Cardiac muscle cell (in vitro differentiated cells and primary cell): ENCODE measurements at regions not wholly inside any gene's neighbourhood (a gene's known extent, or its start where the extent isn't known, plus 50 kb on each side); places are given as distances from the start of the nearest gene placed in this dataset.
A peak's percentile ranks its signal among the peaks of the same experiment; 100 is the strongest.

Experiments
- DNase-seq, 2 donors: peaks; one replicate each; pipeline versions ENCODE4 v3.0.0 to v3.0.0-alpha.2; 2010 to 2017; ENCODE audit warnings: low read depth in 1 of 2, low spot score in 1 of 2
- H3K27ac ChIP-seq: fragments of 200-600 bp; sonication (generic); 2 replicates; pipeline ENCODE4 v1.5.1; 2016
- H3K27me3 ChIP-seq: fragments of 200-600 bp; sonication (generic); 2 replicates; pipeline ENCODE4 v1.6.0; 2016; ENCODE audit warnings: control low read depth
- H3K36me3 ChIP-seq: fragments of 200-600 bp; sonication (generic); 2 replicates; pipeline ENCODE4 v1.5.1; 2016; ENCODE audit warnings: control low read depth
- H3K4me1 ChIP-seq: fragments of 200-600 bp; sonication (generic); 2 replicates; pipeline ENCODE4 v1.8.1; 2017; ENCODE audit warnings: low read depth, mild to moderate bottlenecking, mixed run types
- H3K4me3 ChIP-seq: fragments of 200-600 bp; sonication (generic); 2 replicates; pipeline ENCODE4 v1.5.1; 2016; ENCODE audit warnings: mild to moderate bottlenecking
- H3K9me3 ChIP-seq: fragments of 200-600 bp; sonication (generic); 2 replicates; pipeline ENCODE4 v1.5.1; 2017; ENCODE audit warnings: low read depth, mild to moderate bottlenecking, control low read depth
- CTCF ChIP-seq: IDR thresholded peaks from 2 replicates; pipeline ENCODE4 v1.5.1; 2012; ENCODE audit warnings: low read depth, mild to moderate bottlenecking, low read length

GRCh38 chr12:91606662-91607377 is 424.2 kb upstream of the DCN start:
- H3K36me3 ChIP-seq = no peaks in the 10 kb centered on the region
- H3K9me3 ChIP-seq = no peaks in the 10 kb centered on the region
- no peak for TF ChIP-seq CTCF
- peaks cover 20% of the 10 kb centered on the region for H3K4me1 ChIP-seq
- H3K4me3 ChIP-seq = no peak overlapping the region
- no peak overlapping the region for H3K27ac ChIP-seq
- no peak for DNase-seq
- H3K27me3 ChIP-seq = no peaks in the 10 kb centered on the region

GRCh38 chr12:91604897-91605296 is 422.3 kb upstream of the DCN start:
- TF ChIP-seq CTCF = no peak
- Histone ChIP-seq H3K4me1 (peaks cover 20% of the 10 kb centered on the region), H3K27me3 (no peaks in the 10 kb centered on the region), H3K36me3 (no peaks in the 10 kb centered on the region), H3K27ac (no peak overlapping the region), H3K4me3 (no peak overlapping the region), H3K9me3 (no peaks in the 10 kb centered on the region)
- peak in 1 of 2 donors; percentile 3 for DNase-seq

GRCh38 chr12:91603060-91603459 is 420.4 kb upstream of the DCN start:
- H3K27ac ChIP-seq = no peak overlapping the region
- H3K27me3 ChIP-seq = no peaks in the 10 kb centered on the region
- H3K4me1 ChIP-seq = peaks cover 16% of the 10 kb centered on the region
- no peak overlapping the region for H3K4me3 ChIP-seq
- H3K9me3 ChIP-seq = no peaks in the 10 kb centered on the region
- no peaks in the 10 kb centered on the region for H3K36me3 ChIP-seq
- no peak for TF ChIP-seq CTCF
- DNase-seq = no peak

DNA sequence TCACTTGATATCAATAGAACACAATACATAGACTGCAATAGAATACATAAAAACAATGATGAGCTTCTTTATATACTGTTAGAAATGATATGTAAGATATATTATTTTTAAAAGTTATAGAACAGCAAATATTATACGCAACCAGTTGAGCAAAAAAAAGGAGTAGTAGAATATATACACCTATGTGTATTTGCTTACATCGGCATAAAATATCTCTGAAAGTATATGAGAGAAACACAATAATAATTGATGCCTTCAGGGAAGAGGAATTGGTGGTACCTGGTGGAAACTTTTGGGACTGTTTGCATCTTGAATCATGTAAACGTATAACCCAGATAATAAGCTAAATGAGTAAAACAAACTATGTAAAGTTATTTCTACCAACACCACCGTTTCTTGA is 418.4 kb upstream of the DCN start:
- Histone ChIP-seq H3K27me3 (no peaks in the 10 kb centered on the region), H3K36me3 (no peaks in the 10 kb centered on the region), H3K9me3 (no peaks in the 10 kb centered on the region), H3K4me3 (no peak overlapping the region), H3K4me1 (peaks cover 3% of the 10 kb centered on the region), H3K27ac (no peak overlapping the region)
- DNase-seq = no peak
- TF ChIP-seq CTCF = no peak

- DNase-seq = no peak
- no peak overlapping the region for H3K27ac ChIP-seq
- TF ChIP-seq CTCF = no peak
- no peak overlapping the region for H3K4me3 ChIP-seq
- no peaks in the 10 kb centered on the region for H3K27me3 ChIP-seq
- no peaks in the 10 kb centered on the region for H3K4me1 ChIP-seq
- no peaks in the 10 kb centered on the region for H3K9me3 ChIP-seq
- no peaks in the 10 kb centered on the region for H3K36me3 ChIP-seq
Measured at GRCh38 chr12:91594715-91595114, 412.1 kb upstream of the DCN start.
